ENCODE measurements at regions not wholly inside any gene's neighbourhood (a gene's known extent, or its start where the extent isn't known, plus 50 kb on each side); places are given as distances from the start of the nearest gene placed in this dataset.

DNA sequence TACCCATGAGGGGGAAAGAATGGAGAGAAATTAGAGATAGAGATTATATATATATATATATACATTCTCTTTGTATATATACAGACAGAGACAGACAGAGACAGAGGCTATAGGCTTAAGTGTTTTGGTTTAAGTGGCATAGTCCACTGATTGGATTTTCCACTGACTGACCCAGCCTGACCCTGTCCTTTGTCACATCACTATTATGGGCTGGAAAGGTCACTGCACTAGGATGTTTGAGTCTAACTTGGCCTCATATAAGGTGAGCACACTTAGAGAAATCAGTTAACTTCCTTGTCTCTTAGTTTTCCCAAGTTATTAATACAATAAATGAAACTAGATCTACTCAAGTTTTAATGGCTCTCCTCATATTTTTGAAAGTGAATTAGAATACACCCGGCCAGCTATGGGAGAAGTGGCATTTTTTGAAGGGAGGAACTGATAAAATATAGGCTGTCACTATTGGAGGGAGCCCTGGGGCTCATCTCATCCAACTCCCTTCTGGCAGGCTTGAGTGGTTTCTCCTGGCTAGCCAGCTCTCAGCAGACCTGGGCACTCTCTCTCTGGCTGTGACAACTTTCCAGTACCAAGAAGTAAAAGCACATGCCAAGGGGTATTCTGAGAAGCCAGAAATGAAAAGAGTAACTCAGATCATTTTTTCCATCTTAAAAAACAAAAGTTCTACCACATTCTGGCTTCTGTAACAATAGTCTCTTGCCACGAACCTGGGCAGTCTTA is 455.6 kb upstream of the ANKRD30A start:
- SMC1A ChIA-PET (ENCODE audit: uncharacterized antibody, unreplicated experiment) = no interaction called here
- intact Hi-C loops (cut with micrococcal nuclease; ENCODE audit: unreplicated experiment) (no loop called here), in situ Hi-C loops (cut with MboI) (no loop called here)
- Histone ChIP-seq H3K9ac (ENCODE audit: control insufficient read depth, insufficient read depth, low read length) (no peak overlapping the region), H3K27me3 (replicated peaks in 1 of 2; ENCODE audit: control insufficient read depth in 2 of 2, insufficient read depth in 2 of 2, low read length in 1 of 2) (no peaks in the 10 kb centered on the region), H3K4me1 (ENCODE audit: control insufficient read depth, insufficient read depth, low read length) (no peaks in the 10 kb centered on the region), H3K4me2 (ENCODE audit: control insufficient read depth, insufficient read depth) (no peak overlapping the region), H3K27ac (ENCODE audit: control insufficient read depth, insufficient read depth) (no peak overlapping the region), H3K36me3 (ENCODE audit: control insufficient read depth in 2 of 2, insufficient read depth in 2 of 2, low read length in 1 of 2) (no peaks in the 10 kb centered on the region), H4K20me1 (ENCODE audit: control insufficient read depth, insufficient read depth) (no peaks in the 10 kb centered on the region), H3K9me3 (replicated peaks; ENCODE audit: control insufficient read depth, insufficient read depth, low read length) (no peaks in the 10 kb centered on the region), H3K4me3 (no peak overlapping the region), H2AFZ (ENCODE audit: control insufficient read depth, low read depth, low read length) (no peak overlapping the region), H3K79me2 (ENCODE audit: control insufficient read depth, insufficient read depth, low read length) (no peaks in the 10 kb centered on the region)
- RAD21 ChIA-PET (ENCODE audit: unreplicated experiment) = no interaction called here
- BruUV-seq (replicated peaks) = no TSS peak
- TF ChIP-seq, protein P1, sequence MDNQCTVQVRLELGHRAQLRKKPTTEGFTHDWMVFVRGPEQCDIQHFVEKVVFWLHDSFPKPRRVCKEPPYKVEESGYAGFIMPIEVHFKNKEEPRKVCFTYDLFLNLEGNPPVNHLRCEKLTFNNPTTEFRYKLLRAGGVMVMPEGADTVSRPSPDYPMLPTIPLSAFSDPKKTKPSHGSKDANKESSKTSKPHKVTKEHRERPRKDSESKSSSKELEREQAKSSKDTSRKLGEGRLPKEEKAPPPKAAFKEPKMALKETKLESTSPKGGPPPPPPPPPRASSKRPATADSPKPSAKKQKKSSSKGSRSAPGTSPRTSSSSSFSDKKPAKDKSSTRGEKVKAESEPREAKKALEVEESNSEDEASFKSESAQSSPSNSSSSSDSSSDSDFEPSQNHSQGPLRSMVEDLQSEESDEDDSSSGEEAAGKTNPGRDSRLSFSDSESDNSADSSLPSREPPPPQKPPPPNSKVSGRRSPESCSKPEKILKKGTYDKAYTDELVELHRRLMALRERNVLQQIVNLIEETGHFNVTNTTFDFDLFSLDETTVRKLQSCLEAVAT (IDR thresholded peaks at IDR 0.05) = no peak
- DNase-seq (ENCODE audit: low read depth, low spot score) (no peak), ATAC-seq (no peak), FAIRE-seq (no peak)
- WGBS (ENCODE audit: insufficient coverage, insufficient replicate concordance, low lambda C conversion rate, missing lambda C conversion rate) = 0% methylated on average over 2 of the region's 2 CpGs
- POLR2A ChIA-PET = no interaction called here
- CTCF ChIA-PET = no interaction called here

DNA sequence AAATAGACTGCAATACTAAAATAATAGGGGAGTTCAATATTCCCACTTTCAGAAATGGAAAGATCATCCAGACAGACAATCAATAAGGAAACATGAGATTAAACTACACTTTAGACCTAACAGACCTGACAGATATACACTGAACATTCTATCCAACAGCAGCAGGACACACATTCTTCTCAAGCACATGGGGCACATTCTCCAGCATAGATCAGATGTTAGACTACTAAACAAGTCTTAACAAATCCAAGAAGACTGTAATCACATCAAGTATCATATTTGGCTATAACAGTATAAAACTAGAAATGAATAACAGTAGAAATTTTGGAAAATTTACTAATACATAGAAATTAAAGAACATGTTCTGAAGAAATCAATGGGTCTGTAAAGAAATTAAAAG is 458.9 kb upstream of the ANKRD30A start:
- Histone ChIP-seq H3K4me2 (ENCODE audit: control insufficient read depth, insufficient read depth) (no peak overlapping the region), H3K79me2 (ENCODE audit: control insufficient read depth, insufficient read depth, low read length) (no peaks in the 10 kb centered on the region), H3K4me3 (no peak overlapping the region), H3K27me3 (replicated peaks in 1 of 2; ENCODE audit: control insufficient read depth in 2 of 2, insufficient read depth in 2 of 2, low read length in 1 of 2) (no peaks in the 10 kb centered on the region), H2AFZ (ENCODE audit: control insufficient read depth, low read depth, low read length) (no peak overlapping the region), H3K9ac (ENCODE audit: control insufficient read depth, insufficient read depth, low read length) (no peak overlapping the region), H3K9me3 (replicated peaks; ENCODE audit: control insufficient read depth, insufficient read depth, low read length) (no peaks in the 10 kb centered on the region), H3K4me1 (ENCODE audit: control insufficient read depth, insufficient read depth, low read length) (no peaks in the 10 kb centered on the region), H3K27ac (ENCODE audit: control insufficient read depth, insufficient read depth) (no peak overlapping the region), H3K36me3 (ENCODE audit: control insufficient read depth in 2 of 2, insufficient read depth in 2 of 2, low read length in 1 of 2) (no peaks in the 10 kb centered on the region), H4K20me1 (ENCODE audit: control insufficient read depth, insufficient read depth) (no peaks in the 10 kb centered on the region)
- intact Hi-C loops (cut with micrococcal nuclease; ENCODE audit: unreplicated experiment) (no loop called here), in situ Hi-C loops (cut with MboI) (no loop called here)
- ChIA-PET RAD21 (ENCODE audit: unreplicated experiment) (no interaction called here), CTCF (no interaction called here), POLR2A (no interaction called here), SMC1A (ENCODE audit: uncharacterized antibody, unreplicated experiment) (no interaction called here)
- FAIRE-seq (no peak), ATAC-seq (no peak), DNase-seq (ENCODE audit: low read depth, low spot score) (no peak)
- TF ChIP-seq, protein P2, sequence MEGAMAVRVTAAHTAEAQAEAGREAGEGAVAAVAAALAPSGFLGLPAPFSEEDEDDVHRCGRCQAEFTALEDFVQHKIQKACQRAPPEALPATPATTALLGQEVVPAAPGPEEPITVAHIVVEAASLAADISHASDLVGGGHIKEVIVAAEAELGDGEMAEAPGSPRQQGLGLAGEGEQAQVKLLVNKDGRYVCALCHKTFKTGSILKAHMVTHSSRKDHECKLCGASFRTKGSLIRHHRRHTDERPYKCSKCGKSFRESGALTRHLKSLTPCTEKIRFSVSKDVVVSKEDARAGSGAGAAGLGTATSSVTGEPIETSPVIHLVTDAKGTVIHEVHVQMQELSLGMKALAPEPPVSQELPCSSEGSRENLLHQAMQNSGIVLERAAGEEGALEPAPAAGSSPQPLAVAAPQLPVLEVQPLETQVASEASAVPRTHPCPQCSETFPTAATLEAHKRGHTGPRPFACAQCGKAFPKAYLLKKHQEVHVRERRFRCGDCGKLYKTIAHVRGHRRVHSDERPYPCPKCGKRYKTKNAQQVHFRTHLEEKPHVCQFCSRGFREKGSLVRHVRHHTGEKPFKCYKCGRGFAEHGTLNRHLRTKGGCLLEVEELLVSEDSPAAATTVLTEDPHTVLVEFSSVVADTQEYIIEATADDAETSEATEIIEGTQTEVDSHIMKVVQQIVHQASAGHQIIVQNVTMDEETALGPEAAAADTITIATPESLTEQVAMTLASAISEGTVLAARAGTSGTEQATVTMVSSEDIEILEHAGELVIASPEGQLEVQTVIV (IDR thresholded peaks at IDR 0.05; ENCODE audit: borderline replicate concordance, partially characterized antibody) = no peak
- TF ChIP-seq NFIC (IDR thresholded peaks at IDR 0.05; ENCODE audit: low read depth, low read length) = no peak
- TF ChIP-seq PML (IDR thresholded peaks at IDR 0.05; ENCODE audit: low read length) = no peak
- no peak for TF ChIP-seq KDM1A (IDR thresholded peaks at IDR 0.05; ENCODE audit: borderline replicate concordance)
- TF ChIP-seq CBFB (IDR thresholded peaks at IDR 0.05; ENCODE audit: low read depth) = no peak
- no peak for TF ChIP-seq NFXL1 (IDR thresholded peaks at IDR 0.05; ENCODE audit: borderline replicate concordance)
- BruUV-seq (replicated peaks) = no TSS peak
